Gastrocnemius medialis (tissue), 4 donors: ENCODE measurements at regions not wholly inside any gene's neighbourhood (a gene's known extent, or its start where the extent isn't known, plus 50 kb on each side); places are given as distances from the start of the nearest gene placed in this dataset.

Experiments
- ATAC-seq, 2 donors: fragments of 150-250 bp; one replicate each; pipeline ENCODE4 v1.9.1; 2016
- DNase-seq, 2 donors: peaks; one replicate each; pipeline ENCODE4 v3.0.0-alpha.2; 2019
- H3K27ac ChIP-seq, 4 donors: fragments of 200-600 bp; sonication (generic); 1 replicate in 1 of 4; 2 replicates in 3 of 4; pipeline ENCODE4 v1.5.1; 2016 to 2018; ENCODE audit warnings: mild to moderate bottlenecking in 2 of 4, moderate library complexity in 1 of 4
- H3K27me3 ChIP-seq, 3 donors: fragments of 200-600 bp; sonication (generic) in 2 of 3; 1 replicate in 1 of 3; 2 replicates in 2 of 3; pipeline versions ENCODE4 v1.5.1 to v1.6.0; 2016 to 2019; ENCODE audit warnings: mild to moderate bottlenecking in 1 of 3, moderate library complexity in 1 of 3
- H3K36me3 ChIP-seq, 2 donors: fragments of 200-600 bp; sonication (generic) in 1 of 2; one replicate each; pipeline ENCODE4 v1.5.1; 2017 to 2018
- H3K4me1 ChIP-seq, 2 donors: fragments of 200-600 bp; sonication (generic) in 1 of 2; one replicate each; pipeline ENCODE4 v1.5.1; 2016 to 2017; ENCODE audit warnings: mild to moderate bottlenecking in 2 of 2
- H3K4me3 ChIP-seq, 4 donors: fragments of 200-600 bp; sonication (generic) in 3 of 4; 1 replicate in 1 of 4; 2 replicates in 3 of 4; pipeline ENCODE4 v1.5.1; 2016 to 2019; ENCODE audit warnings: mild to moderate bottlenecking in 2 of 4
- H3K9me3 ChIP-seq, 3 donors: fragments of 200-600 bp; sonication (generic) in 2 of 3; 1 replicate in 1 of 3; 2 replicates in 2 of 3; pipeline ENCODE4 v1.5.1; 2016 to 2019
- CTCF ChIP-seq, 5 experiments: fragments of 450-650 bp in 3 of 5; fragments of 200-600 bp in 2 of 5; sonication (generic) in 2 of 5; IDR thresholded peaks in 4 of 5; conservative IDR thresholded peaks in 1 of 5; 1 replicate in 4 of 5; 2 replicates in 1 of 5; pipeline ENCODE4 v1.5.1; 2016 to 2019; ENCODE audit warnings: antibody characterized with exemption in 5 of 5, mild to moderate bottlenecking in 3 of 5, moderate library complexity in 3 of 5
- POLR2A ChIP-seq, 2 donors: fragments of 450-650 bp; IDR thresholded peaks; one replicate each; pipeline ENCODE4 v1.6.1; 2017; ENCODE audit warnings: antibody characterized with exemption in 2 of 2, mild to moderate bottlenecking in 2 of 2, moderate library complexity in 2 of 2
- in situ Hi-C, 4 donors: fragments of 200-750 bp; cut with MboI; loops; one replicate each; pipeline versions ENCODE4 v1.15.0 to v1.8.0; 2017; ENCODE audit warnings: low sequenced_read_pairs in 4 of 4
- intact Hi-C: fragments of 100-400 bp; cut with DNase I; formaldehyde crosslinking; loops from one replicate; pipeline ENCODE4 v1.15.1; 2023; ENCODE audit warnings: low total_unique reads

GRCh38 chr13:102452836-102453235 lies 51.0 kb upstream of the FGF14 start:
- ATAC-seq (no peak), DNase-seq (no peak)
- Histone ChIP-seq H3K36me3 (no peaks in the 10 kb centered on the region), H3K4me1 (no peaks in the 10 kb centered on the region), H3K4me3 (no peak overlapping the region), H3K9me3 (no peaks in the 10 kb centered on the region), H3K27me3 (no peaks in the 10 kb centered on the region), H3K27ac (no peak overlapping the region)
- intact Hi-C loops (no loop called here), in situ Hi-C loops (loop anchor here in 2 of 4 donors (10.0 to 25.0 kb wide), 2 partner anchors 508 to 516 kb away; no protein-coding TSS in a partner anchor)
- TF ChIP-seq CTCF (IDR thresholded peaks at IDR 0.05 in 4 of 5, conservative IDR thresholded peaks at IDR 0.05 in 1 of 5) (no peak), POLR2A (IDR thresholded peaks at IDR 0.05) (no peak)
